ENCODE measurements at regions not wholly inside any gene's neighbourhood (a gene's known extent, or its start where the extent isn't known, plus 50 kb on each side); places are given as distances from the start of the nearest gene placed in this dataset.

DNA sequence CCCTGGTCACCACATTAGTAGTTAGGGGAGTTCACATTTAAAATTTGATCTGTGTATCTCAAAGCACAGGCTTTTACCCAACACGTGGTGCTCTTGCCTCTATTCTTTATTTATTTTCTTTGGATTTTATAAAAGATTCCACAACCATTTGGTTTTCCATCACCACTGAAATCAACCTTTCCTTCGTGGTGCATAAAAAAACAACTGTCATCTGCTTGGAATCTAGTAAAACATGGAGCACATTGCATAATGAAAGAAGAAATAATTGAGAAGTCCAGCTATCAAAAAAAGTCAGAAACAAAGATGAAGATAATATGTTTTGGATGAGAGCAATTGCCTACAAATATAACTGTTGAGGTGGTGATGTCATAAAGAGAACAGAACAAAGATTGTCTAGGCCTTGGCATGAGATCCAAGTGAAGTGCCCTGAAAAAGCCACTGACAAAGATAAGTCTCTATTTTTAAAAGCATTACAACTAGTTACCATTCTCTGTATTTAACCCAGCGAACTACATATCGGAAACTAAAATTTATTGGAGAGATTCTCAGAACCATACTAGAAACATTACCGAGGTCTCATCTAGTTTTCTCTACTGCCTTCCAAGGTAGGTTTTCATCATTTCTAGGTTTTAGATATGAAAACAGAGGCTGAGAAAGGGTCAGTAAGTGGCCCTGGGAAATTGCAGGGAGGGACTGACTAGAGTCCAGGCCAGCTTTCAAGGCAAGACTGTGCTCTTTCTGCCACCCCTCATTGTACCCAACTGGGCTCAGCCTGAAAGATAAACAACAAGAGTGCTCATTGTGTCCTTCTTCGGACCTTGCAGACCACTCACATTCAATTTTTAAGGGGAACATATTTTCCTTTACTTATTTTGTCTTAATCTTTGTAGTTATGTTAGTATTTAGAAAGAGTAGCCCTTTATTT, 127.3 kb downstream of the MAD2L1 start:
- WGBS, result 89% methylated on average over 6 of the region's 6 CpGs
- Histone ChIP-seq H3K27ac (ENCODE audit: low read depth in 1 of 2, low read length in 1 of 2) (no peak overlapping the region), H3K4me3 (ENCODE audit: low read length in 2 of 2) (no peak overlapping the region), H3K27me3 (ENCODE audit: control insufficient read depth in 2 of 2, insufficient read depth in 1 of 2, low read length in 1 of 2) (no peaks in the 10 kb centered on the region), H3K36me3 (ENCODE audit: control insufficient read depth in 2 of 2, insufficient read depth in 2 of 2, low read length in 1 of 2) (no peaks in the 10 kb centered on the region), H3K4me1 (ENCODE audit: control insufficient read depth in 2 of 2, insufficient read depth in 2 of 2, low read length in 2 of 2) (no peaks in the 10 kb centered on the region), H3K9me3 (ENCODE audit: control insufficient read depth in 2 of 2, insufficient read depth in 1 of 2, low read length in 1 of 2) (no peaks in the 10 kb centered on the region)
- no peak for DNase-seq (ENCODE audit: low read depth in 6 of 9, low spot score in 9 of 9)

DNA sequence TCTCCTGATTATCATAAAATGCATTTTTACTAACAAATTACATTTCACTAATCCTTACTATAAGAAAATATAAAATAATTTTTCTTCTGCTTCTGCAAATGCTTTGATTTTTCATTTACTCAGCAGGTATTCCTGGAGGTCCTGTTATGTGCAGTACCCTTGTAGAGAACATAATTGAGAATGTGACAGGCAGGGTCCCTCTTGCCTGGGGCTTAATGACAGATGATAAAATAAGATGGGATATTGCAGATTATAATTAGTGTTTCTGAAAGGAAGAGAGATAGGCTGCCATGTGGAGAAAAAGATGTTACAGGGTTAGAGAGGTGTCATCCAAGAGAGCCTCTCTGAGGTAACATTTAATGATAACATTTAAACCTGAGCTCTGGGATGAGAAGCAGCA, 128.9 kb downstream of the MAD2L1 start:
- Histone ChIP-seq H3K27ac (ENCODE audit: low read depth in 1 of 2, low read length in 1 of 2) (no peak overlapping the region), H3K27me3 (ENCODE audit: control insufficient read depth in 2 of 2, insufficient read depth in 1 of 2, low read length in 1 of 2) (no peaks in the 10 kb centered on the region), H3K36me3 (ENCODE audit: control insufficient read depth in 2 of 2, insufficient read depth in 2 of 2, low read length in 1 of 2) (no peaks in the 10 kb centered on the region), H3K4me3 (ENCODE audit: low read length in 2 of 2) (no peak overlapping the region), H3K4me1 (ENCODE audit: control insufficient read depth in 2 of 2, insufficient read depth in 2 of 2, low read length in 2 of 2) (no peaks in the 10 kb centered on the region), H3K9me3 (ENCODE audit: control insufficient read depth in 2 of 2, insufficient read depth in 1 of 2, low read length in 1 of 2) (no peaks in the 10 kb centered on the region)
- no peak for DNase-seq (ENCODE audit: low read depth in 6 of 9, low spot score in 9 of 9)

DNA sequence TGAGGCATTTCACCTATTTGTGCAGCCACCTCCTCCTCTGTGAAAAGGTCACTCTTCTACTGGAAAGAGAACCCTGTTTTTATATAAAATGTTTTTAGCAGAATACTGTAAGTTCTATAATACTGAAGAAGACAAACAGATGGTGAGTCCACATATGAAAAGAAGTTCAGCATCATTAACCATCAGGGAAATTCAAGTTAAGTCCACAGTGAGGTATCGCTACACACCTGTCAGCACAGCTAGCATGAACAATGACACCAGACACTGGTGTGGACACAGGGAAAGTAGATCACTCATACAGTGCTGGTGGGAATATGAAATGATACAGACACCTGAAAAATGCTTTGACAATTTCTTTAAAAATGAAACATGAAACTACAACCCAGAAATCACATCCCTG, 133.0 kb downstream of the MAD2L1 start:
- Histone ChIP-seq H3K4me1 (ENCODE audit: control insufficient read depth in 2 of 2, insufficient read depth in 2 of 2, low read length in 2 of 2) (no peaks in the 10 kb centered on the region), H3K9me3 (ENCODE audit: control insufficient read depth in 2 of 2, insufficient read depth in 1 of 2, low read length in 1 of 2) (no peaks in the 10 kb centered on the region), H3K36me3 (ENCODE audit: control insufficient read depth in 2 of 2, insufficient read depth in 2 of 2, low read length in 1 of 2) (no peaks in the 10 kb centered on the region), H3K27ac (ENCODE audit: low read depth in 1 of 2, low read length in 1 of 2) (no peak overlapping the region), H3K27me3 (ENCODE audit: control insufficient read depth in 2 of 2, insufficient read depth in 1 of 2, low read length in 1 of 2) (no peaks in the 10 kb centered on the region), H3K4me3 (ENCODE audit: low read length in 2 of 2) (no peak overlapping the region)
- DNase-seq (ENCODE audit: low read depth in 6 of 9, low spot score in 9 of 9), result no peak
- WGBS, result 97% methylated on average over 1 of the region's 1 CpG

DNA sequence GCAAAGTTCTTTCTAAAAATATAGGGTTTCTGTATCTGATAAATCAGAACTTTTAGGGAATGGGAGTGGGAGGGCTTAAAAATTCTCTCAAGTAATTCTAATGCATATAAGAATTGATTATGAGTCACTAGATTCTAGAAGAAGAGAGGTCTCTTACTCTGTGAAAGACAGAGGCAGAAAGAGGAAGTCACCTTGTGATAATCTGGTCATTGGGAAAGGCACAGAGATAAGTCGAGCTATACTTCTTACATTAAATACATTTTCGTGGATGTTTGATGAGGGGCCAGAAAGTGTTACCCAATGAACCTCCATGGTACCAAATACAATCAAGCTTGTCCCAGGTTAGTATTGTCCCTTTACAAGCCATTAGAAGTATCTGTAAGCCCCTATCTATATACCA, 134.4 kb downstream of the MAD2L1 start:
- Histone ChIP-seq H3K27ac (ENCODE audit: low read depth in 1 of 2, low read length in 1 of 2) (no peak overlapping the region), H3K36me3 (ENCODE audit: control insufficient read depth in 2 of 2, insufficient read depth in 2 of 2, low read length in 1 of 2) (no peaks in the 10 kb centered on the region), H3K4me3 (ENCODE audit: low read length in 2 of 2) (no peak overlapping the region), H3K4me1 (ENCODE audit: control insufficient read depth in 2 of 2, insufficient read depth in 2 of 2, low read length in 2 of 2) (no peaks in the 10 kb centered on the region), H3K27me3 (ENCODE audit: control insufficient read depth in 2 of 2, insufficient read depth in 1 of 2, low read length in 1 of 2) (no peaks in the 10 kb centered on the region), H3K9me3 (ENCODE audit: control insufficient read depth in 2 of 2, insufficient read depth in 1 of 2, low read length in 1 of 2) (no peaks in the 10 kb centered on the region)
- no peak for DNase-seq (ENCODE audit: low read depth in 6 of 9, low spot score in 9 of 9)
- WGBS, result 93% methylated on average over 2 of the region's 2 CpGs

DNA sequence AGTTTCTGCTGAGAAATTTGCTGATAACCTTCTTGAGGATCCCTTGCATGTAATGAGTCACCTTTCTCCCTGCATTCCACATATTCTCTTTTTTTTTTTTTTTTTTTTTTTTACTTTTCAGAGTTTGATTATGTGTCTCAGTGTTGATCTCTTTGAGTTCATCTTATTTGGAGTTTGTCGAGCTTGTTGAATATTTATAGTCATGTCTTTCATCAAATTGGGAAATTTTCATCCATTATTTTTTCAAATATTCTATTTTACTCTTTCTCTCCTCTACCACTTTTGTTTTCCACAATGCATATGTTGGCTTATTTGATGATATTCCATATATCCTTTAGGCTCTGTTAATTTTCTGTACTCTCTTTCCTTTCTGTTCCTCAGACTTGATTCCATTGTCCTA, 136.1 kb downstream of the MAD2L1 start:
- no peak for DNase-seq (ENCODE audit: low read depth in 6 of 9, low spot score in 9 of 9)
- H3K27ac ChIP-seq (ENCODE audit: low read depth in 1 of 2, low read length in 1 of 2), result no peak overlapping the region
- no peak overlapping the region for H3K4me3 ChIP-seq (ENCODE audit: low read length in 2 of 2)
- 95% methylated on average over 1 of the region's 1 CpG for WGBS
- no peaks in the 10 kb centered on the region for H3K27me3 ChIP-seq (ENCODE audit: control insufficient read depth in 2 of 2, insufficient read depth in 1 of 2, low read length in 1 of 2)
- H3K36me3 ChIP-seq (ENCODE audit: control insufficient read depth in 2 of 2, insufficient read depth in 2 of 2, low read length in 1 of 2), result no peaks in the 10 kb centered on the region
- H3K4me1 ChIP-seq (ENCODE audit: control insufficient read depth in 2 of 2, insufficient read depth in 2 of 2, low read length in 2 of 2), result no peaks in the 10 kb centered on the region
- no peaks in the 10 kb centered on the region for H3K9me3 ChIP-seq (ENCODE audit: control insufficient read depth in 2 of 2, insufficient read depth in 1 of 2, low read length in 1 of 2)

DNA sequence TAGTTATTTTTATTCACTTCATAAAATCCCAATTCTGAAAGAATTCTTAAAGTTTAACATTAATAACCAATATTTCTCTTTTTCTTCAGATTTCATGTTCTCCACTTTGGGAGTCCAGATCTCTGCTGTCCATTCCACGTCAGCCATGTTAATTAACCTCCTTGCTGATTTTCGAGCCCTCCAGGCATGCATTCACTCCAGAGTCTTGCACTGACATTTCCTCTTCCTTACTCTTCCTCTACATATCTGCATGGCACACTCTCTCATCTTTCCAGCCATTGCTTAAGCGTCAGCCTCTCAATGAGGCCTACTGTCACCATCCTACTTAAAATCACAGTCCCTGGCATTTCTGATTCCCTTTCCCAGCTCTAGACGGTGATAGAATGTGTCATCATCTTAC, 144.8 kb downstream of the MAD2L1 start:
- WGBS, result 93% methylated on average over 4 of the region's 4 CpGs
- H3K27me3 ChIP-seq (ENCODE audit: control insufficient read depth in 2 of 2, insufficient read depth in 1 of 2, low read length in 1 of 2), result no peaks in the 10 kb centered on the region
- no peaks in the 10 kb centered on the region for H3K9me3 ChIP-seq (ENCODE audit: control insufficient read depth in 2 of 2, insufficient read depth in 1 of 2, low read length in 1 of 2)
- DNase-seq (ENCODE audit: low read depth in 6 of 9, low spot score in 9 of 9), result no peak
- no peak overlapping the region for H3K27ac ChIP-seq (ENCODE audit: low read depth in 1 of 2, low read length in 1 of 2)
- H3K36me3 ChIP-seq (ENCODE audit: control insufficient read depth in 2 of 2, insufficient read depth in 2 of 2, low read length in 1 of 2), result no peaks in the 10 kb centered on the region
- no peaks in the 10 kb centered on the region for H3K4me1 ChIP-seq (ENCODE audit: control insufficient read depth in 2 of 2, insufficient read depth in 2 of 2, low read length in 2 of 2)
- H3K4me3 ChIP-seq (ENCODE audit: low read length in 2 of 2), result no peak overlapping the region

DNA sequence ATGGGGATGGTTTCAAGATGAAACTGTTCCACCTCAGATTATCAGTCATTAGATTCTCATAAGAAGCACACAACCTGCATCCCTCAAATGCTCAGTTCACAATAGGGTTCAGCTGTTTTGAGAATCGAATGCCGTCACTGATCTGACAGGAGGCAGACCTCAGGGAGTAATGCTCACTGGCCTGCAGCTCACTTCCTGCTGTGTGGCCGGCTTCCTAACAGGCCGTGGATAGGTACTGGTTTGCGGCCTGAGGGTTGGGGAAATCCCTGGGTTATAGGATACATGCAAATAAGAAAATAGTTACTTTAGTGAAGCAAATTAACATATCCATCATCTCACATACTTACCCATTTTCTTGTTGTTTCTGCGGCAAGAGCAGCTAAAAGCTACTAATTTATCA, 160.4 kb downstream of the MAD2L1 start:
- DNase-seq (ENCODE audit: low read depth in 6 of 9, low spot score in 9 of 9), result no peak
- Histone ChIP-seq H3K27me3 (ENCODE audit: control insufficient read depth in 2 of 2, insufficient read depth in 1 of 2, low read length in 1 of 2) (no peaks in the 10 kb centered on the region), H3K27ac (ENCODE audit: low read depth in 1 of 2, low read length in 1 of 2) (no peak overlapping the region), H3K4me3 (ENCODE audit: low read length in 2 of 2) (no peak overlapping the region), H3K9me3 (ENCODE audit: control insufficient read depth in 2 of 2, insufficient read depth in 1 of 2, low read length in 1 of 2) (no peaks in the 10 kb centered on the region), H3K36me3 (ENCODE audit: control insufficient read depth in 2 of 2, insufficient read depth in 2 of 2, low read length in 1 of 2) (no peaks in the 10 kb centered on the region), H3K4me1 (ENCODE audit: control insufficient read depth in 2 of 2, insufficient read depth in 2 of 2, low read length in 2 of 2) (no peaks in the 10 kb centered on the region)
- 95% methylated on average over 6 of the region's 6 CpGs for WGBS

DNA sequence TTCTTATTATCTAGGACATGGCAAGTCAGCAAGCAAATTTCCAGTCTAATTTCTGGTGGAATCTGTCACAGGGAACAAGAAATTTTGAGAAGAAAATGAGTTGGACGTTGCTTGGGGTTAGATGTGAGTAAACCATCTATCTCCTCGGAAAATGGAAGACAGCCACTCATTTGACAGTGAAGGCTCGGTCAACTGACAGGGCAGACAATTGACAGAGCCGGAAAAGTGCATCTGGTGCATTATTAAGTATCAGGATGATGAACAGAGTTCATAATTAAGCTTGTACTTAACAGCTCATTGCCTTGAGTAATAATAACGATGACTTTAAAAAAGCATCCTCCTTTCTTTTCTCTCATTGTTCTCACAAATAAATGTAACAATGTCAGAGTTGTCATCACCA, 168.4 kb downstream of the MAD2L1 start:
- Histone ChIP-seq H3K9me3 (ENCODE audit: control insufficient read depth in 2 of 2, insufficient read depth in 1 of 2, low read length in 1 of 2) (no peaks in the 10 kb centered on the region), H3K36me3 (ENCODE audit: control insufficient read depth in 2 of 2, insufficient read depth in 2 of 2, low read length in 1 of 2) (no peaks in the 10 kb centered on the region), H3K27me3 (ENCODE audit: control insufficient read depth in 2 of 2, insufficient read depth in 1 of 2, low read length in 1 of 2) (no peaks in the 10 kb centered on the region), H3K4me3 (ENCODE audit: low read length in 2 of 2) (no peak overlapping the region), H3K4me1 (ENCODE audit: control insufficient read depth in 2 of 2, insufficient read depth in 2 of 2, low read length in 2 of 2) (no peaks in the 10 kb centered on the region), H3K27ac (ENCODE audit: low read depth in 1 of 2, low read length in 1 of 2) (no peak overlapping the region)
- WGBS, result 88% methylated on average over 5 of the region's 5 CpGs
- DNase-seq (ENCODE audit: low read depth in 6 of 9, low spot score in 9 of 9), result no peak

DNA sequence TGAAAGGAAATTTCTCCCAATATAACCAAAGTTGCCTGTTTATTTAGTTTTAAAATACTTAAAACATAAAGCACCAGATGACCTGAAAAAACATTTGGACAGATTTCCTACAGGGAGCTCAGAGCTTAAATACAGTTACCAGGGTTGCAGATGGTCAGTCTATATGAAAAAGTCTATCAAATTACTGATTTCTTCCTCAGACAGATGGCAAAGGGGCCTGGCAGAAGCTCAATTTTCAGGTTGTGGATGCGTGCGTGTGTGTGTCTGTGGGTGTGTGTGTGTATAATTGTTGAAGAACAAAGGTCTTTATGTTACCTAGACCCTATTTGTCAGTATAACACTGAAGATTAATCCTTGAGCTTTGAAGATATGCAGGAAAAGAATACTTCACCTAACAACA, 169.4 kb downstream of the MAD2L1 start:
- H3K4me1 ChIP-seq (ENCODE audit: control insufficient read depth in 2 of 2, insufficient read depth in 2 of 2, low read length in 2 of 2), result no peaks in the 10 kb centered on the region
- H3K36me3 ChIP-seq (ENCODE audit: control insufficient read depth in 2 of 2, insufficient read depth in 2 of 2, low read length in 1 of 2), result no peaks in the 10 kb centered on the region
- no peak overlapping the region for H3K4me3 ChIP-seq (ENCODE audit: low read length in 2 of 2)
- 93% methylated on average over 2 of the region's 2 CpGs for WGBS
- H3K9me3 ChIP-seq (ENCODE audit: control insufficient read depth in 2 of 2, insufficient read depth in 1 of 2, low read length in 1 of 2), result no peaks in the 10 kb centered on the region
- no peak for DNase-seq (ENCODE audit: low read depth in 6 of 9, low spot score in 9 of 9)
- H3K27ac ChIP-seq (ENCODE audit: low read depth in 1 of 2, low read length in 1 of 2), result no peak overlapping the region
- no peaks in the 10 kb centered on the region for H3K27me3 ChIP-seq (ENCODE audit: control insufficient read depth in 2 of 2, insufficient read depth in 1 of 2, low read length in 1 of 2)

Data from thymus (tissue), 11 donors.